ENCODE measurements at regions not wholly inside any gene's neighbourhood (a gene's known extent, or its start where the extent isn't known, plus 50 kb on each side); places are given as distances from the start of the nearest gene placed in this dataset.
"Not testable (repeated sequence)": the region's sequence is repeated elsewhere in the genome, so short reads cannot be mapped to it uniquely, and the experiment has no call there.

DNA sequence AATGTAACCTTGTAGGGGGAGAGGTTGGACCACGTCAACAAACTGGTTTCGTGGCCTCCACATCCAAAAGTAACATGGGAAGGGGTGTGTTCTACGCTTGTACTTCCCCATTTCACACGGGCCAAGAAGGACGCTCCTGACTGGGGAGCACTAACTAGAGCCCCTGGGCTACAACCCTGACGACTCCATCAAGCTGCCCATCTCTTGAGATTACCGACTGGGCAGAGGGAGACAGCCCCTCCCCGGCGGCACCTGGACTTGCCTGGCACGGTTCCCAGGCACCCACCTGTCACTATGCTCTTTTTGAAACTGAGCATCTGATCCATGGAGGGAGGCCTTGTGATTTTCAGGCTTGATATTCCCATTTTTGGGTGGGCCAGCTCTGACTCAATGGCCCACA lies 68.5 kb downstream of the SHANK2 start:
- peak in 1 of 10 donors; percentile 3 for DNase-seq
- intact Hi-C loops (cut with DNase I) = no loop called here

DNA sequence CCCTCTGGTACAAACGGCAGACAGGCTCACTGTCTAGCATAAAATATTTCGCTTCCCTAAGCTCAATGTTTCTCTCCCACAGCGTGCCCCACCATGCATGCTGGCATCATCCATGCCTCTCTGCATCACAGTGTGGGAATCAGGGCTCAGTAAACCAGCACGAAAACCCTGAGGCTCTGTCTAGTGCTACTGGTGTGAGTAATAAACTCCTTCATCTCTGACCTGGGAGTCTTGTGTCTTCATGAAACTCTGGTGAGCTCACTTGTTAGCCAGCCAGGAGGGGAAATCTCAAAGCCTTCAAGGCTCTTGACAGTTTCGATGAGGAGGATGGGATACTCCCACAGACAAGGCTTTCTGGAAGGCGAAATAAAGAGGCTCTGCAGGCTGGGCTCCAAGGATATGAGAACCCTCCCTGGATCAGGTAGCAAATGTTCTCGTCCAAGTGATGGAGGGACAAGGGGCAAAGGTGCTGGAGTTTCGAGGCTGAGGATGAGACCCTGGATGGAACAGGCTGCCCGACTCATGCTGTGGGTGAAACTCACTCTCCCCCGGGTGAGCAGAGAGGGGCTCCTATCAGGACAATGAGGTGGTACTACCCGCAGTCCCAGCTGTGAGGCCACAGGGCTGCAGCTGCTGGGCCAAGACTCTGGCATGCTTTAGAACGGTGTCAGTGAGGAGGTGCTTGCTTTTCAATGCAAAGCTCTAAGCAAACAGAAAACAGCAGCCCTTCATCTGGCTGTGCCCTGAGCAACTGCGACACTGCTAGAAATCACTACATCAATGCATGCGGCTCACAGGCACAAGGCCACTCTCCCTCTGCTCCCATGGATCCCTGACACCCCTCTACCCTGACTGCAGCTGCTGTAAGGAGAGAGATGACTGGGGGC lies 69.3 kb downstream of the SHANK2 start:
- DNase-seq = peak in 2 of 10 donors; percentile 2 to 60
- intact Hi-C loops (cut with DNase I) = no loop called here

GRCh38 chr11:71181566-71181965 lies 70.8 kb downstream of the SHANK2 start:
- DNase-seq = no peak
- intact Hi-C loops (cut with DNase I) = no loop called here

DNA sequence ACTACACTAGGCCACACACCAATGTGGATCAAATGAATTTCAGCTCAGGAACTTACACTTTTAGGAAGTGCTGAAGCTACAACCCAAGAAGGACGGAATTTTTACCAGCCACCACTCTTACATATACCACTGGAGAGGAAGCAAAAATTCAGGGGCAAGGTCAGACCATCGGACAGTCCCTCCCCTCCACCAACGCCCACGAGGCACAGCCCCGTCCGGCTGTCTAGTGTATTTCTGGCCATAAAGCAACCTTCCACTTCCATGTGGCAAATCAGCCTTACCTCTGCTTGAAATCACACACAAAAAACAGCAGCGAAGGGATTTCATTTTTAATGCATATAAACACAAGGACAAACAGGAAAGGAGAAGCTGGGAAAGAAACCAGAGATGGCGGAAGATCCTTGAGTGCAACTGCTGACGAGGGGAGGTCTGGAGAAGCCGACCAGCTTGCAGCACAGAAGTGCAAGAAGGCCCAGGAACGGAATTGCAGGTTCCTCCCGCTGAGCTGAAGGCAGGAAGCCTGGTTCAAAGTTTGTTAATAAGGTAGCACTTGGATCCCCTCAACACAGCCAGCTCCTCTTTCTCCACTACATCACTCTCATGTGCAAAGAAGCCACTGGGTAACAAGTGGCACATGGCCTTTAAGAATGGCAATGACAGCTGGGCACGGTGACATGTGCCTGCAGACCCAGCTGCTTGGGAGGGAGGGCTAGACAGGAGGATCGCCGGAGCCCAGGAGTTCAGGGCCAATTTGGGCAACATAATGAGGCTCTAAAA lies 71.5 kb downstream of the SHANK2 start:
- intact Hi-C loops (cut with DNase I) = no loop called here
- DNase-seq = no peak

DNA sequence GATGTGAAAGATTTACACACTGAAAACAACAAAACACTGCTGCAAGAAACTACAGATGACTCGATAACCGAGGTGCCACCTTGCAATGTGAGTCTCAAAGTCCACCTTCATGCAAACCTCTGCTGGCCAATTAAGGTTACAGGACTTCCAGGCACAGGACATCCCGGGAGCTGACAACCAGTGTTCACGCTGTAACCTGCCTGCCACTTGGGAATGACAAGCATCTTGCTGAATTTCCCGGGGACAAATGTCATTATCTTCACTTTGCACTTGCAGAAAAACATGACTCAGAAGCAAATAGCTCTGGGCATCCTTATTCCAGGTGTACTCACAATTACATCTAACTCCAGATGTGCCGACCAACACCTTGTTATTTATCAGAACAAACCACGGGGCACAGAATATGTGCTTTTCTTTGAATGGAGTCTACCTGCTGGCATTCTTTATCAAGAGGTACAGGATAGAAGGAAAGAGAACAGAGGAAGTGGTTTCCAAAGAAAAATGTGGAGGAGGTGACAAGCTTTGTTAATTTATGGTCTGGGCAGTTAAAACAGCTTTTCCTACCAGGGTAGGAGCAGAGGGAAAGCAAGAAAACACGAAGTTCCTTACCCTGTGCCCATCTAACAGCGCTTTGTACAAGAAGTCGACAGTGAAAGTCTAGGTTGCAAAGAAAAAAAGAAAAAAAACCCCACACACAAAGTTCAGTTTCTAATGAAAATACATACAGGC lies 72.3 kb downstream of the SHANK2 start:
- intact Hi-C loops (cut with DNase I) = no loop called here
- DNase-seq = no peak

GRCh38 chr11:71178076-71178475 lies 74.3 kb downstream of the SHANK2 start:
- DNase-seq = no peak
- intact Hi-C loops (cut with DNase I) = no loop called here

DNA sequence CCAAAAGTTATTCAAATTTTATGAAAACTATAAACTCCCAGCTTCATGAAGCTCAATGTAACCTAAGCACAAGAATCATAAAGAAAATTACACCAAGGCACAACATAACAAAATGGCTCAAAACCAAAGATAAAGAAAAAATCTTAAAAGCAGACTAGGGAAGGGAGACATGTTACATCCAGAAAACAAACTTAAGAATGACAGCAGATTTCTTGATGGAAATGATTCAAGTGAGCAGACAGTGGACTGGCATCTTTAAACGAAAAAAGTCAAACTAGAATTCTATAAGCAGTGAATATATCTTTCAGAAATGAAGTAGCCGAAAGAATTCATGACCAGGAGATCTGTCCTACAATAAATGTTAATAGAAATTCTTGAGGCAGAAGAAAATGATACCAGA lies 75.6 kb downstream of the SHANK2 start:
- intact Hi-C loops (cut with DNase I) = no loop called here
- no peak for DNase-seq

DNA sequence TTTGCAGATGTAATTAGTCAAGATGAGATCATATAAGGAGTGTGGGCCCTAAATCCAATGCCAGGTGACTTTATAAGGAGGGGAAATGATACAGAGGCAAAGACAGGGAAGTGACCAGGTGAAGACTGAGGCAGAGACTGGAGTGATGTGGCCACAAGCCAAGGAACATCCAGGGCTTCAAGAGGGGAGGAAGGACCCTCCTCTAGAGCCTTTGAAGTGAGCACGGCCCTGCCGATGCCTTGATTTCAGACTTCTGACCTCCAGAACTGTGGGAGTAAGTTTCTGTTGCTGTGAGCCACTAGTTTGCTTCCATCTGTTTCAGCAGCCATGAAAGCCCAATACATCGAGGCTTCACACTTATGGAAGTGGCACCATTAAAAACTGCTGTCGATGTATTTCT lies 78.7 kb downstream of the SHANK2 start:
- intact Hi-C loops (cut with DNase I) = no loop called here
- DNase-seq = no peak

DNA sequence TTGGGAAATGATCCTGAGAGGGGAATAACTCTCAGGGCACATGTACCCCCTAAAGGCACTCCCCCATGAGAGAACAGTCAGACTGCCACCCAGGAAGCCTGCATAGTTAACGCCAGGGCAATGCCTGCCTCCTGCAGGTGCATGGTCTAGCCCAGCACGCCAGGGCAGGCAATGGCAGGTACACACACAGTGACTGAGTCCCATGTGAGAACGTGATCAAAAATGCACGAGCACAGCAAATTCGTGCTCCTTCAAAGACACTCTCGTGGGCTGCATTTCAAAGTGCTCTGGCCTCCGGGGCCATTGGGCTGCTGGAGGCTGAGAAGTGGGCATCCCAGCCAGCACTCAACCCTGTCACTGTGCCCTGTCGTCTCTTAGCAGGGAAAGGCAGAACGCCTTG lies 79.7 kb downstream of the SHANK2 start:
- DNase-seq = peak in 1 of 10 donors; percentile 52

GRCh38 chr11:71171576-71171975 lies 80.8 kb downstream of the SHANK2 start:
- DNase-seq = no peak
- intact Hi-C loops (cut with DNase I) = no loop called here

More for the DNA sequence above, 79.7 kb downstream of the SHANK2 start:
- intact Hi-C loops (cut with DNase I) = no loop called here

DNA sequence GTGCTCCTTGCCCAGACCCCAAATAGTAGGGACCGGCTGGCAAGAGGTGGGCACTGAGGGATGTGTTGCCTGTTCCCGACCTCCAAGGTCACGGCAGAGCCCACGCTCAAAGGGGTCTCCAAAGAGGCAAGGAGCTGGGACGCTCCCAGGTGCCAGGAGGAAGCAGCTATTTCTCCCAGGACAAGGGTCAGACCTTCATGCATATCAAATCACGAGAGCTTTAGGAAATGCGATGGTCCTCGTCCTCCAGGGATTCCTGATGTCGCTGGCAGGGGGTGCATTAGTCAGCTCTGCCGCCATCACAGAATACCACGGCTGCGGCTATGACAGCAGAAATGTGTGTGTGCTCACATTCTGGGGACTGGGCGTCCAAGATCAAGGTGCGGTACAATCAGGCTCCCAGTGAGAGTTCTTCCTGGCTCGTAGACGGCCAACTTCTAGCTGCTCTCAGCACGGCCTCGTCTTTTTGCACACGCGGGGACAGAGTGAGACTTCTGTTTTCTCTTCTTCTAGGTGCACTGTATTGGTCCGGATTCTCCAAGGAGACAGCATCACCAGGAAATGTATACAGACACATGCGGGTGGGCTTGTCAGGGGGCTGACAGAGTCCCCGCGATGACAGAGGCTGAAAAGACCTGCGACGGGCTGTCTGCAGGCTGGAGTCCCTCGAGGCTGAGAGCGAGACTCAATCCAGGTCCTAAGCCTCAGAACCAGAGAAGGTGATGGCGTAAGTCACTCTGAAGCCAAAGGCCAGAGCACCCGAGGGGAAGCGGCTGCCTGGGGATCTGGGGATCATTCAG lies 81.6 kb downstream of the SHANK2 start:
- peak in 2 of 10 donors; percentile 40 to 47 for DNase-seq
- intact Hi-C loops (cut with DNase I) = no loop called here

GRCh38 chr11:71169313-71169712 lies 83.1 kb downstream of the SHANK2 start:
- DNase-seq = peak in 2 of 10 donors; percentile 1 to 81
- intact Hi-C loops (cut with DNase I) = no loop called here

DNA sequence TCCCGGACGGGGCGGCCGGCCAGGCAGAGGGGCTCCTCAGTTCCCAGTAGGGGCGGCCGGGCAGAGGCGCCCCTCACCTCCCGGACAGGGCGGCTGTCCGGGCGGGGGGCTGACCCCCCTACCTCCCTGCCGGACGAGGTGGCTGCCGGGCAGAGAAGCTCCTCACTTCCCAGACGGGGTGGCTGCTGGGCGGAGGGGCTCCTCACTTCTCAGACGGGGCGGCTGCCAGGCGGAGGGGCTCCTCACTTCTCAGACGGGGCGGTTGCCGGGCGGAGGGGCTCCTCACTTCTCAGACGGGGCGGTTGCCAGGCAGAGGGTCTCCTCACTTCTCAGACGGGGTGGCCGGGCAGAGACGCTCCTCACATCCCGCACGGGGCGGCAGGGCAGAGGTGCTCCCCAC lies 84.6 kb downstream of the SHANK2 start:
- intact Hi-C loops (cut with DNase I) = not testable (repeated sequence)

GRCh38 chr11:71165771-71166170 lies 86.6 kb downstream of the SHANK2 start:
- intact Hi-C loops (cut with DNase I) = no loop called here
- DNase-seq = peak in 1 of 10 donors; percentile 76

More for the DNA sequence above, 84.6 kb downstream of the SHANK2 start:
- peak in 2 of 10 donors; percentile 62 to 64 for DNase-seq

DNA sequence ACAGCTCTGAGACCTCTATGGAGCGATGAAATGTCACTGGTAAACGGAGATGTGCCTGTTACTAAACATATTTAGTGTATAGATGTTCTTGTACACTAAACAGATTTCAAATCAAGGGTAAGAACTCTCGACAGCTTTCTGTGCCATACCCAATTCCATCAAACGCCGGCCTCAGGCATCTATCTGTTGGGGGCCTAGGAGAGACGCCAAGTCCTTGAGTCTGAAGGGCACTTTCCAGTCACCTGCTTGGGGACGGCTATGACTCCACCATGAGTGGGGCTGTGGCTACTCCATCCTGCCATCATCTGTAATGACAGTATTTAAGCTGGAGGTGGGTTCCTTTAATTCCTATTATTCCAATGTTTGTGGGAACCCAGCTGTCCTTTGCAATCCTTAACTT lies 87.8 kb downstream of the SHANK2 start:
- no peak for DNase-seq
- intact Hi-C loops (cut with DNase I) = no loop called here

- intact Hi-C loops (cut with DNase I) = no loop called here
- DNase-seq = no peak
Observed at GRCh38 chr11:71164186-71164585, 88.2 kb downstream of the SHANK2 start.

DNA sequence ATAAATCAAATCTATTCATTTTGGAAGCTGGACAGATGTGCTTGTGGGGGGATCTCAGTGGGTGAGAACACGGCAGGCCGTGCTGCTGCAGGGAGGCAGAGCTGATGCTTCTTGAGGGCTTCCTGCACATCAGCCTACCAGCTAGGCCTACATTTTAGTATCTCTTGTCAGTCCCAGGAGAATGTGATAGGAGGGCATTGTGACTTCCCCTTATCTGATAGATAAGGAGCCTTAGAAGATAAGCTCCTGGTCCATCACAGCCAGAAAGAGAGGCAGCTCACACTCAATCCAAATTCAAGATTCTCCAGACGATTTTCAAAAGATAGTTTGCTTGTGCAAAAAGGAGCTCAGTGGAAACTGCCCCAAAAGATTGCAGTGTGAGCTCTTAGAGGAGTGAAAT lies 89.0 kb downstream of the SHANK2 start:
- no peak for DNase-seq
- intact Hi-C loops (cut with DNase I) = no loop called here

DNA sequence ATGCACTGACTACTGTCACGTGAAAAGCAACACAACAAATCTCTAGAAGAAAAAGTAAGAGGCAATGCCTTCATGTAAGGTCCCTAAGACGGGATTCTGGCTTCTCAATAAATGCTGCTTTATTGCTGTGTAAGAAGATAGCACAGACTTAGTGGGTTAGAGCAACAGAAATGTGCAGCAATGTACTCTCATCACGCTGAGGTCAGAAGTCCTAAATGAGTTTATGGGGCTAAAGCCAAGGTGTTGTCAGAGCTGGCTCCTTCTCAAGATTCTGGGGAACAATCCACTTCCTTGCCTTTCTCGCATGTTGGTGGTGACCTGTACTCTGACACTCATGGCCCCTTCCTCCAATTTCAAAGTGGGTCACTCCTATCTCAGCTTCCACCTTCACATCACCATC lies 93.4 kb downstream of the SHANK2 start:
- intact Hi-C loops (cut with DNase I) = no loop called here

GRCh38 chr11:71157676-71158075 lies 94.7 kb downstream of the SHANK2 start:
- intact Hi-C loops (cut with DNase I); DNase-seq: not testable (repeated sequence)

More for the DNA sequence above, 93.4 kb downstream of the SHANK2 start:
- no peak for DNase-seq

GRCh38 chr11:71156301-71156700 lies 96.1 kb downstream of the SHANK2 start:
- DNase-seq = peak in 1 of 10 donors; percentile 36

More at GRCh38 chr11:71156301-71156700, 96.1 kb downstream of the SHANK2 start:
- intact Hi-C loops (cut with DNase I) = no loop called here
